ENCODE measurements at regions not wholly inside any gene's neighbourhood (a gene's known extent, or its start where the extent isn't known, plus 50 kb on each side); places are given as distances from the start of the nearest gene placed in this dataset.
"Not testable (repeated sequence)": the region's sequence is repeated elsewhere in the genome, so short reads cannot be mapped to it uniquely, and the experiment has no call there.

GRCh38 chr17:78305801-78306200 lies 54.1 kb downstream of the SOCS3 start:
- no peak for DNase-seq (ENCODE audit: low read depth, low spot score)

GRCh38 chr17:78304549-78305037 lies 55.3 kb downstream of the SOCS3 start:
- DNase-seq (ENCODE audit: low read depth, low spot score), result no peak

GRCh38 chr17:78302478-78302877 lies 57.4 kb downstream of the SOCS3 start:
- DNase-seq (ENCODE audit: low read depth, low spot score), result no peak

- no peak for DNase-seq (ENCODE audit: low read depth, low spot score)
Observed at GRCh38 chr17:78301821-78302213, 58.1 kb downstream of the SOCS3 start.

- no peak for DNase-seq (ENCODE audit: low read depth, low spot score)
Observed at GRCh38 chr17:78300962-78301820, 58.7 kb downstream of the SOCS3 start.

- DNase-seq (ENCODE audit: low read depth, low spot score), result no peak
Observed at GRCh38 chr17:78299049-78299448, 60.8 kb downstream of the SOCS3 start.

GRCh38 chr17:78294776-78295175 lies 63.3 kb downstream of the TMEM235 start:
- peak; percentile 45 for DNase-seq (ENCODE audit: low read depth, low spot score)

GRCh38 chr17:78294356-78294755 lies 62.9 kb downstream of the TMEM235 start:
- no peak for DNase-seq (ENCODE audit: low read depth, low spot score)

GRCh38 chr17:78293151-78293550 lies 61.7 kb downstream of the TMEM235 start:
- not testable (repeated sequence) for DNase-seq (ENCODE audit: low read depth, low spot score)

GRCh38 chr17:78291944-78292910 lies 60.8 kb downstream of the TMEM235 start:
- DNase-seq (ENCODE audit: low read depth, low spot score), result no peak

GRCh38 chr17:78290721-78291120 lies 59.3 kb downstream of the TMEM235 start:
- no peak for DNase-seq (ENCODE audit: low read depth, low spot score)
